ENCODE measurements at regions not wholly inside any gene's neighbourhood (a gene's known extent, or its start where the extent isn't known, plus 50 kb on each side); places are given as distances from the start of the nearest gene placed in this dataset.
"Not testable (repeated sequence)": the region's sequence is repeated elsewhere in the genome, so short reads cannot be mapped to it uniquely, and the experiment has no call there.

GRCh38 chr22:48068323-48068885 is 1306.0 kb downstream of the TBC1D22A start:
- no peaks in the 10 kb centered on the region for H3K4me1 Mint-ChIP-seq (ENCODE audit: low read depth)
- CTCF ChIA-PET, result no interaction called here
- no peaks in the 10 kb centered on the region for H3K27me3 Mint-ChIP-seq (ENCODE audit: low read depth)
- intact Hi-C loops (cut with micrococcal nuclease), result no loop called here
- H3K9me3 Mint-ChIP-seq, result no peaks in the 10 kb centered on the region
- no peak overlapping the region for H3K27ac Mint-ChIP-seq
- DNase-seq, result no peak
- H3K4me3 Mint-ChIP-seq, result no peak overlapping the region
- H3K36me3 Mint-ChIP-seq (ENCODE audit: low read depth), result no peaks in the 10 kb centered on the region

- Mint-ChIP-seq H3K4me3 (no peak overlapping the region), H3K9me3 (no peaks in the 10 kb centered on the region), H3K27ac (no peak overlapping the region), H3K27me3 (ENCODE audit: low read depth) (no peaks in the 10 kb centered on the region), H3K36me3 (ENCODE audit: low read depth) (no peaks in the 10 kb centered on the region), H3K4me1 (ENCODE audit: low read depth) (no peaks in the 10 kb centered on the region)
- DNase-seq, result no peak
- CTCF ChIA-PET, result no interaction called here
- intact Hi-C loops (cut with micrococcal nuclease), result no loop called here
Measured at GRCh38 chr22:48065892-48066291, 1303.4 kb downstream of the TBC1D22A start.

GRCh38 chr22:48061726-48062125 is 1299.3 kb downstream of the TBC1D22A start:
- CTCF ChIA-PET, result no interaction called here
- Mint-ChIP-seq H3K27ac (no peak overlapping the region), H3K4me1 (ENCODE audit: low read depth) (no peaks in the 10 kb centered on the region), H3K9me3 (no peaks in the 10 kb centered on the region), H3K36me3 (ENCODE audit: low read depth) (no peaks in the 10 kb centered on the region), H3K4me3 (no peak overlapping the region), H3K27me3 (ENCODE audit: low read depth) (peaks cover 8% of the 10 kb centered on the region)
- intact Hi-C loops (cut with micrococcal nuclease), result no loop called here
- DNase-seq, result no peak

GRCh38 chr22:48060266-48060665 is 1297.8 kb downstream of the TBC1D22A start:
- Mint-ChIP-seq H3K36me3 (ENCODE audit: low read depth) (no peaks in the 10 kb centered on the region), H3K4me3 (no peak overlapping the region), H3K9me3 (no peaks in the 10 kb centered on the region), H3K27ac (no peak overlapping the region), H3K4me1 (ENCODE audit: low read depth) (no peaks in the 10 kb centered on the region), H3K27me3 (ENCODE audit: low read depth) (peaks cover 8% of the 10 kb centered on the region)
- CTCF ChIA-PET, result no interaction called here
- intact Hi-C loops (cut with micrococcal nuclease), result no loop called here
- no peak for DNase-seq

- H3K4me3 Mint-ChIP-seq; H3K4me1 Mint-ChIP-seq (ENCODE audit: low read depth); intact Hi-C loops (cut with micrococcal nuclease); H3K27ac Mint-ChIP-seq; DNase-seq; H3K36me3 Mint-ChIP-seq (ENCODE audit: low read depth); H3K9me3 Mint-ChIP-seq; CTCF ChIA-PET; H3K27me3 Mint-ChIP-seq (ENCODE audit: low read depth): not testable (repeated sequence)
Measured at GRCh38 chr22:48059521-48059920, 1297.1 kb downstream of the TBC1D22A start.

GRCh38 chr22:48057116-48057835 is 1294.8 kb downstream of the TBC1D22A start:
- H3K27ac Mint-ChIP-seq, result no peak overlapping the region
- H3K27me3 Mint-ChIP-seq (ENCODE audit: low read depth), result peaks cover 9% of the 10 kb centered on the region
- no peaks in the 10 kb centered on the region for H3K9me3 Mint-ChIP-seq
- no peak for DNase-seq
- no peaks in the 10 kb centered on the region for H3K36me3 Mint-ChIP-seq (ENCODE audit: low read depth)
- H3K4me1 Mint-ChIP-seq (ENCODE audit: low read depth), result no peaks in the 10 kb centered on the region
- CTCF ChIA-PET, result no interaction called here
- intact Hi-C loops (cut with micrococcal nuclease), result no loop called here
- H3K4me3 Mint-ChIP-seq, result no peak overlapping the region

GRCh38 chr22:48055827-48056226 is 1293.4 kb downstream of the TBC1D22A start:
- DNase-seq, result no peak
- H3K9me3 Mint-ChIP-seq, result no peaks in the 10 kb centered on the region
- intact Hi-C loops (cut with micrococcal nuclease), result no loop called here
- no peaks in the 10 kb centered on the region for H3K36me3 Mint-ChIP-seq (ENCODE audit: low read depth)
- no peaks in the 10 kb centered on the region for H3K4me1 Mint-ChIP-seq (ENCODE audit: low read depth)
- H3K4me3 Mint-ChIP-seq, result no peak overlapping the region
- no peak overlapping the region for H3K27ac Mint-ChIP-seq
- peaks cover 9% of the 10 kb centered on the region for H3K27me3 Mint-ChIP-seq (ENCODE audit: low read depth)
- CTCF ChIA-PET, result no interaction called here

GRCh38 chr22:48055185-48055584 is 1292.7 kb downstream of the TBC1D22A start:
- intact Hi-C loops (cut with micrococcal nuclease), result no loop called here
- Mint-ChIP-seq H3K27me3 (ENCODE audit: low read depth) (peaks cover 9% of the 10 kb centered on the region), H3K27ac (no peak overlapping the region), H3K4me3 (no peak overlapping the region), H3K4me1 (ENCODE audit: low read depth) (no peaks in the 10 kb centered on the region), H3K9me3 (no peaks in the 10 kb centered on the region), H3K36me3 (ENCODE audit: low read depth) (no peaks in the 10 kb centered on the region)
- DNase-seq, result no peak
- CTCF ChIA-PET, result no interaction called here

- intact Hi-C loops (cut with micrococcal nuclease), result no loop called here
- no peaks in the 10 kb centered on the region for H3K4me1 Mint-ChIP-seq (ENCODE audit: low read depth)
- DNase-seq, result no peak
- peaks cover 9% of the 10 kb centered on the region for H3K27me3 Mint-ChIP-seq (ENCODE audit: low read depth)
- H3K4me3 Mint-ChIP-seq, result no peak overlapping the region
- CTCF ChIA-PET, result no interaction called here
- H3K27ac Mint-ChIP-seq, result no peak overlapping the region
- no peaks in the 10 kb centered on the region for H3K9me3 Mint-ChIP-seq
- no peaks in the 10 kb centered on the region for H3K36me3 Mint-ChIP-seq (ENCODE audit: low read depth)
Measured at GRCh38 chr22:48054596-48054995, 1292.1 kb downstream of the TBC1D22A start.

- no peaks in the 10 kb centered on the region for H3K4me1 Mint-ChIP-seq (ENCODE audit: low read depth)
- no peaks in the 10 kb centered on the region for H3K36me3 Mint-ChIP-seq (ENCODE audit: low read depth)
- CTCF ChIA-PET, result no interaction called here
- no peak for DNase-seq
- H3K27ac Mint-ChIP-seq, result no peak overlapping the region
- H3K4me3 Mint-ChIP-seq, result no peak overlapping the region
- intact Hi-C loops (cut with micrococcal nuclease), result no loop called here
- no peaks in the 10 kb centered on the region for H3K9me3 Mint-ChIP-seq
- peaks cover 9% of the 10 kb centered on the region for H3K27me3 Mint-ChIP-seq (ENCODE audit: low read depth)
Measured at GRCh38 chr22:48053973-48054372, 1291.5 kb downstream of the TBC1D22A start.

- CTCF ChIA-PET, result no interaction called here
- H3K9me3 Mint-ChIP-seq, result no peaks in the 10 kb centered on the region
- intact Hi-C loops (cut with micrococcal nuclease), result no loop called here
- peaks cover 9% of the 10 kb centered on the region for H3K27me3 Mint-ChIP-seq (ENCODE audit: low read depth)
- H3K4me3 Mint-ChIP-seq, result no peak overlapping the region
- H3K4me1 Mint-ChIP-seq (ENCODE audit: low read depth), result no peaks in the 10 kb centered on the region
- no peak for DNase-seq
- no peaks in the 10 kb centered on the region for H3K36me3 Mint-ChIP-seq (ENCODE audit: low read depth)
- H3K27ac Mint-ChIP-seq, result no peak overlapping the region
Measured at GRCh38 chr22:48053486-48053885, 1291.0 kb downstream of the TBC1D22A start.

- Mint-ChIP-seq H3K36me3 (ENCODE audit: low read depth) (no peaks in the 10 kb centered on the region), H3K4me3 (no peak overlapping the region), H3K4me1 (ENCODE audit: low read depth) (no peaks in the 10 kb centered on the region), H3K27ac (no peak overlapping the region), H3K9me3 (no peaks in the 10 kb centered on the region), H3K27me3 (ENCODE audit: low read depth) (peaks cover 5% of the 10 kb centered on the region)
- CTCF ChIA-PET, result no interaction called here
- intact Hi-C loops (cut with micrococcal nuclease), result no loop called here
- no peak for DNase-seq
Measured at GRCh38 chr22:48052621-48052890, 1290.1 kb downstream of the TBC1D22A start.

- intact Hi-C loops (cut with micrococcal nuclease), result no loop called here
- Mint-ChIP-seq H3K4me3 (no peak overlapping the region), H3K27me3 (ENCODE audit: low read depth) (peaks cover 1% of the 10 kb centered on the region), H3K36me3 (ENCODE audit: low read depth) (no peaks in the 10 kb centered on the region), H3K4me1 (ENCODE audit: low read depth) (no peaks in the 10 kb centered on the region), H3K27ac (no peak overlapping the region), H3K9me3 (no peaks in the 10 kb centered on the region)
- no peak for DNase-seq
- CTCF ChIA-PET, result interaction anchor here (0.6 kb wide), 1 partner anchor 397 kb away, joined by 3 read pairs; no protein-coding TSS in a partner anchor
Measured at GRCh38 chr22:48051796-48052620, 1289.6 kb downstream of the TBC1D22A start.

Data from activated naive CD4-positive, alpha-beta T cell treated with anti-CD3 and anti-CD28 coated beads for 36 hours (primary cell).